CD4-positive, alpha-beta T cell (primary cell): ENCODE measurements at regions not wholly inside any gene's neighbourhood (a gene's known extent, or its start where the extent isn't known, plus 50 kb on each side); places are given as distances from the start of the nearest gene placed in this dataset.

Source experiments
- ATAC-seq: fragments of 200-7000 bp; cut with Tn5 transposase; one replicate; pipeline ENCODE4 v1.10.0; 2022; ENCODE audit warnings: mild to moderate bottlenecking; ENCODE audit not compliant: poor library complexity
- CTCF ChIA-PET: fragments of 350-600 bp; sonication (Branson Sonifier 250); formaldehyde crosslinking; loops from one replicate; lab custom pipeline; 2021; ENCODE audit warnings: antibody characterized with exemption, inconsistent platforms; lab: Charles Lee
- POLR2A ChIA-PET: fragments of 350-600 bp; sonication (Branson Sonifier 250); formaldehyde crosslinking; loops from one replicate; lab custom pipeline; 2021; ENCODE audit warnings: antibody characterized with exemption, inconsistent platforms; lab: Charles Lee
- DNase-seq, 14 experiments: peaks; one replicate each; pipeline ENCODE4 v3.0.0-alpha.2; 2013 to 2020; ENCODE audit warnings: mixed read lengths in 2 of 14
- H3K27ac ChIP-seq, 2 donors: one replicate each; pipeline versions ENCODE4 v1.5.1 to v1.7.0; 2013; ENCODE audit warnings: low read length in 2 of 2, low read depth in 1 of 2, mild to moderate bottlenecking in 1 of 2
- H3K27me3 ChIP-seq, 2 experiments: 1 replicate in 1 of 2; 2 replicates in 1 of 2; pipeline versions ENCODE4 v1.6.1 to v1.7.0; 2013; ENCODE audit warnings: low read length in 2 of 2, control low read depth in 1 of 2, mild to moderate bottlenecking in 1 of 2, moderate library complexity in 1 of 2; ENCODE audit not compliant: insufficient read depth in 2 of 2, control insufficient read depth in 1 of 2
- H3K36me3 ChIP-seq: one replicate; pipeline ENCODE4 v1.6.1; 2013; ENCODE audit warnings: low read length, control low read depth; ENCODE audit not compliant: insufficient read depth
- H3K4me1 ChIP-seq: one replicate; pipeline ENCODE4 v1.6.1; 2013; ENCODE audit warnings: low read length, control low read depth; ENCODE audit not compliant: insufficient read depth
- H3K4me3 ChIP-seq: one replicate; pipeline ENCODE4 v1.5.1; 2013; ENCODE audit warnings: mild to moderate bottlenecking, low read length, moderate library complexity
- H3K9me3 ChIP-seq, 2 experiments: 1 replicate in 1 of 2; 2 replicates in 1 of 2; pipeline versions ENCODE4 v1.6.1 to v1.7.0; 2013; ENCODE audit warnings: low read length in 2 of 2, mild to moderate bottlenecking in 2 of 2, control low read depth in 1 of 2, moderate library complexity in 1 of 2; ENCODE audit not compliant: control insufficient read depth in 1 of 2, insufficient read depth in 1 of 2
- H3K27ac Mint-ChIP-seq: one replicate; pipeline ENCODE4 v1.8.0; 2020; ENCODE audit warnings: mixed read lengths
- H3K27me3 Mint-ChIP-seq: one replicate; pipeline ENCODE4 v1.8.0; 2021; ENCODE audit warnings: mixed read lengths
- H3K36me3 Mint-ChIP-seq: one replicate; pipeline ENCODE4 v1.8.0; 2021; ENCODE audit warnings: low read depth, mixed read lengths
- H3K4me1 Mint-ChIP-seq: one replicate; pipeline ENCODE4 v1.8.0; 2021; ENCODE audit warnings: low read depth, mixed read lengths
- H3K4me3 Mint-ChIP-seq: one replicate; pipeline ENCODE4 v1.8.0; 2020; ENCODE audit warnings: mild to moderate bottlenecking, mixed read lengths
- H3K9me3 Mint-ChIP-seq: one replicate; pipeline ENCODE4 v1.8.0; 2020; ENCODE audit warnings: mixed read lengths
- intact Hi-C, 2 experiments: fragments of 100-400 bp; cut with DNase I in 1 of 2; cut with micrococcal nuclease in 1 of 2; formaldehyde crosslinking; loops; one replicate each; pipeline versions ENCODE4 v1.15.1 to v1.9.0; 2023 to 2025; cut with DNase I, micrococcal nuclease
- TF ChIP-seq, protein P1 (sequence below): fragments of 200-600 bp; IDR thresholded peaks from one replicate; pipeline ENCODE4 v1.8.0; 2022; ENCODE audit warnings: antibody characterized with exemption, mild to moderate bottlenecking

DNA sequence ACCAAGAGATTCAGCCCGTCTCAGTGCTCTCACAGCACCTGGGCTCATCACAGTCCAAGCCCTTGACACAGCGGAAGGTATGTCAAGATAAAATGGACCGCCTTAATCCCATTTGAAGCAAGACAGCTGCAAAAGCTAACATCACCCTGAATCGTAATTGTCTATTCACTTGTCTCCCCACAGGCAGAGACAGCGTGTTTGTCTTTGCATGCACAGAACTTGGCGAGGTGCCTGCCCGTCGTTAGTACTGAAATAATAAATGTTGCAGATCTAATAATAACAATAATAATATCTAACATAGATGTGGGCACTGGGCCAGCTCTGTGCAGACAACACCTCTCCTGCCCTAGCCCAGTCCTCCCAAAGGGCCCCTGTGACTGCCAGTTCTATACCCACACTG lies 271.7 kb downstream of the NPHP4 start:
- peaks cover 3 to 11% of the 10 kb centered on the region in 2 experiments for H3K9me3 ChIP-seq
- CTCF ChIA-PET: no interaction called here
- Mint-ChIP-seq H3K4me3 (no peak overlapping the region), H3K27me3 (peaks cover 25% of the 10 kb centered on the region), H3K36me3 (no peaks in the 10 kb centered on the region), H3K9me3 (peaks cover 2% of the 10 kb centered on the region), H3K4me1 (no peaks in the 10 kb centered on the region), H3K27ac (no peak overlapping the region)
- no peak overlapping the region for H3K4me3 ChIP-seq
- H3K27ac ChIP-seq: no peak overlapping the region
- TF ChIP-seq, protein P1, sequence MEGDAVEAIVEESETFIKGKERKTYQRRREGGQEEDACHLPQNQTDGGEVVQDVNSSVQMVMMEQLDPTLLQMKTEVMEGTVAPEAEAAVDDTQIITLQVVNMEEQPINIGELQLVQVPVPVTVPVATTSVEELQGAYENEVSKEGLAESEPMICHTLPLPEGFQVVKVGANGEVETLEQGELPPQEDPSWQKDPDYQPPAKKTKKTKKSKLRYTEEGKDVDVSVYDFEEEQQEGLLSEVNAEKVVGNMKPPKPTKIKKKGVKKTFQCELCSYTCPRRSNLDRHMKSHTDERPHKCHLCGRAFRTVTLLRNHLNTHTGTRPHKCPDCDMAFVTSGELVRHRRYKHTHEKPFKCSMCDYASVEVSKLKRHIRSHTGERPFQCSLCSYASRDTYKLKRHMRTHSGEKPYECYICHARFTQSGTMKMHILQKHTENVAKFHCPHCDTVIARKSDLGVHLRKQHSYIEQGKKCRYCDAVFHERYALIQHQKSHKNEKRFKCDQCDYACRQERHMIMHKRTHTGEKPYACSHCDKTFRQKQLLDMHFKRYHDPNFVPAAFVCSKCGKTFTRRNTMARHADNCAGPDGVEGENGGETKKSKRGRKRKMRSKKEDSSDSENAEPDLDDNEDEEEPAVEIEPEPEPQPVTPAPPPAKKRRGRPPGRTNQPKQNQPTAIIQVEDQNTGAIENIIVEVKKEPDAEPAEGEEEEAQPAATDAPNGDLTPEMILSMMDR: no peak
- H3K4me1 ChIP-seq: no peaks in the 10 kb centered on the region
- no peak for DNase-seq
- ATAC-seq: no peak
- peaks cover 7 to 8% of the 10 kb centered on the region in 2 experiments for H3K27me3 ChIP-seq
- POLR2A ChIA-PET: no interaction called here
- intact Hi-C loops: no loop called here
- no peaks in the 10 kb centered on the region for H3K36me3 ChIP-seq

DNA sequence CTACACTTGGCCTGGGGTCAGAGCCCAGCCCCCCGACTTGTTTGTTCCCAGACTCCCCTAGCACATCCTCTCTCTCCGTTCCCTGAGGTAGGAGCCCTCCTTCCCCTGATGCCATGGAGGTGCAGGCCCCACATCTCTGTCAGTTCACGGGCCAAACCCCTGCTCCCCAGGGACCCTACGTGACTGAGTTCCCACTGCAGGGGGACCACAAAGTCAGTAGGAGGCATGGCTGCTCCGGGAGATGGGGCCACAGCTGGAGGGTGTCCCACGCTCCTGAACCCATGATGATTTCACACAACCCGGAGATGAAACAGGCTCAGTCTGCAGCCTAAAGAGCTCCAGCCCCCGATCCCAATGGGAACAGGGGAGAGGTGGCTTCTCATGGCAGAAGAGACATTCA lies 272.2 kb downstream of the NPHP4 start:
- Histone ChIP-seq H3K27ac (no peak overlapping the region), H3K27me3 (peaks cover 7 to 8% of the 10 kb centered on the region in 2 experiments), H3K4me3 (no peak overlapping the region), H3K9me3 (peaks cover 6 to 11% of the 10 kb centered on the region in 2 experiments), H3K4me1 (no peaks in the 10 kb centered on the region), H3K36me3 (no peaks in the 10 kb centered on the region)
- no peak for ATAC-seq
- no peak overlapping the region for H3K27ac Mint-ChIP-seq
- POLR2A ChIA-PET: no interaction called here
- H3K4me3 Mint-ChIP-seq: no peak overlapping the region
- CTCF ChIA-PET: no interaction called here
- no peaks in the 10 kb centered on the region for H3K36me3 Mint-ChIP-seq
- TF ChIP-seq, protein P1: no peak
- no peak for DNase-seq
- intact Hi-C loops: no loop called here
- H3K9me3 Mint-ChIP-seq: peaks cover 2% of the 10 kb centered on the region
- peaks cover 26% of the 10 kb centered on the region for H3K27me3 Mint-ChIP-seq
- no peaks in the 10 kb centered on the region for H3K4me1 Mint-ChIP-seq

DNA sequence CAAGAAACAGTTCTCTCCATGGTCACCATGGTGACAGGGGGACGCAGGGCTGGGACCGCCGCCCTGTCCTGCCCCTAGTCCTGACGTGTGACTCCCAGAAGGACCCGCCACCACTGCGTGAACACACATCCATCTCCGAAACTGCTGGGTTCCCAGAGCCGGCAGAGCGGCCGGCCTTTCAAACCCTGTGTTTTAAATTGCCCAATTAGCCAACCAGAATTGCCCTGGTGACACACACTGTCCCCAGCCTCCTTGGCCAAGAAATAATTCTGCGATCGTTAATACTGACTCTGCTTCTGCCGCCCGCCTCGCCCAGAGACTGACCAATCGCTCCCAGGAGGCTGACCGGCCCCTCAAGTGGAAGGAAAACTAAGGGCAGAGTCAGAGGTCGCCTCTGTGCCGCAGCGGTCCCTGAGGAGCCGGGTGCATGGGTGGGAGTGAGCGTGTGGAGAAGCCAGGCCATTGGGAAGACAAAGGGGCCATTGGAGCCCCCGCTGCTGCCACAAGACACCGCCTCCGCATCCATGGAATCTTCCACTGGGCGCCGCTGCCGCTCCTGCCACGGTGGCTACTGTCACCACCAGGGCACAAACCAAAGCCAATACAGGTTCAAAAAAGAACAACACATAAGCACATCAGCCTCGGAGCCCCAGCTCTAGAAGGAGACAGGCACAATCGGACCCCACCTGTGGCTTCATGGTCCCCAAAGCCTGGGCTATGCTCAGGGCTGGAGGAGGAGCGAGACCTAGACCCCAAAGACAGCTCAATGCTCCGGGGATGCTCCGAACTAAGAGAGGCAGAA lies 273.2 kb downstream of the NPHP4 start:
- Histone ChIP-seq H3K27me3 (peaks cover 3 to 8% of the 10 kb centered on the region in 2 experiments), H3K4me1 (no peaks in the 10 kb centered on the region), H3K4me3 (no peak overlapping the region), H3K27ac (no peak overlapping the region), H3K9me3 (peaks cover 6 to 11% of the 10 kb centered on the region in 2 experiments), H3K36me3 (no peaks in the 10 kb centered on the region)
- Mint-ChIP-seq H3K27ac (no peak overlapping the region), H3K4me3 (no peak overlapping the region), H3K9me3 (peaks cover 2% of the 10 kb centered on the region), H3K4me1 (no peaks in the 10 kb centered on the region), H3K27me3 (peaks cover 28% of the 10 kb centered on the region), H3K36me3 (no peaks in the 10 kb centered on the region)
- intact Hi-C loops: no loop called here
- TF ChIP-seq, protein P1: no peak
- ATAC-seq (no peak), DNase-seq (no peak)
- ChIA-PET POLR2A (no interaction called here), CTCF (no interaction called here)
